ENCODE measurements at regions not wholly inside any gene's neighbourhood (a gene's known extent, or its start where the extent isn't known, plus 50 kb on each side); places are given as distances from the start of the nearest gene placed in this dataset.
"Not testable (repeated sequence)": the region's sequence is repeated elsewhere in the genome, so short reads cannot be mapped to it uniquely, and the experiment has no call there.

- DNase-seq: no peak
- Histone ChIP-seq H3K36me3 (ENCODE audit: control insufficient read depth in 1 of 2, insufficient read depth in 2 of 2, low read length in 1 of 2) (no peaks in the 10 kb centered on the region), H3K9me3 (ENCODE audit: control insufficient read depth, low read length) (peaks cover under 1% of the 10 kb centered on the region), H3K4me3 (ENCODE audit: low read length in 2 of 2) (no peak overlapping the region), H3K4me1 (ENCODE audit: control insufficient read depth in 1 of 2, insufficient read depth in 2 of 2, low read length in 2 of 2) (no peaks in the 10 kb centered on the region), H3K27me3 (ENCODE audit: control insufficient read depth in 1 of 2, insufficient read depth in 2 of 2, low read length in 1 of 2) (no peaks in the 10 kb centered on the region), H3K27ac (ENCODE audit: low read depth in 1 of 2, low read length in 2 of 2) (no peak overlapping the region)
- no peak for ATAC-seq (ENCODE audit: low FRiP score)
- 92 to 95% methylated on average over 2 of the region's 2 CpGs for WGBS, 2 donors
- intact Hi-C loops (cut with DNase I): no loop called here
Observed at GRCh38 chr2:20115374-20115773, 63.9 kb upstream of the LAPTM4A start.

DNA sequence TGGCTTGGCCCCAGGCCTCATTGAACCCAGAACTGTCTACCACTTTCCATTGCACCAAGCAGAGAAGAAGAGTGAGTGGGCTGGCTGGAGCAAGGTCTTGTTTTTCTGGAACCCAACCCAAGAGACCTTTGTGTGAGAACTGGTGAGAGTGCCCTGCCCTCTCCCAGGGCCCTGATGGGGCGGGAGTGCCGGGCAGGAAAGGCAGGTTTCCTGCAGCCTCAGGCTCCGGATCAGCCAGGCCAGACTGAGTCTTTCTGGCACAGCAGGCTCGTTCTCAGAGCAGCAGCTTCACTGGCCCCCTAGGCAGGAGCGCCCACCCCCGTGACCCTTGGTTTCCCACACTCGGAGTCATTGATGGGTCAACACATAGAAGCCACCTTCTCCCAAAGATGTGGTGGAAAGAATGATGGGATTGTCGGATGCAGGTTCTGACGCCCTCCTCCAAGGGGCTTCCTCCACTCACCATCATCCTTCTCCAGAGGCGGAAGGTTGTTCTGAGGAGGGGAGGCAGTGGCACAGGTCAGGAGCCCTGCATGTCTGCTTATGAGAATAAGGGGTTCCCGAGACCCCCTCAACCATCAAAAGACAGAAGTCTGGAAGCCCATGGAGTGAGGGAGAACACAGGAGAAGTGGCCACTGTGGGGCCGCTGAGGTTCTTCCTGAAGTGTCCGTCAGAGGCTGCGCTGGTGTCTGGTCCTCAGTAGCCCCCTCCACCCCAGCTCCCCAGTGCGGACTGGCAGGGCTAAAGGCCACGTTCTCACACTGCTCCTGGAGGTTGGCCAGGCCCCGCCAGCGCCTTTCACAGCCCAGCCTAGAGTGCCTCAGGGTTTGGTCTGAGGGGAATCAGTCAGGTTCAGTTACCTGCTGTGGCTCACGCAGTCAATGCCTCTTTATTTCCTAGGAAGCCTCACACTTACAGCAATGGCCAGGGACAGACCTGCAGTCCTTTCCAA lies 62.8 kb upstream of the LAPTM4A start:
- 84 to 90% methylated on average over 19 of the region's 19 CpGs for WGBS, 2 donors
- intact Hi-C loops (cut with DNase I): no loop called here

GRCh38 chr2:20113004-20113796 lies 61.8 kb upstream of the LAPTM4A start:
- H3K9me3 ChIP-seq (ENCODE audit: control insufficient read depth, low read length): peaks cover 2% of the 10 kb centered on the region
- intact Hi-C loops (cut with DNase I): no loop called here
- 89 to 94% methylated on average over 15 of the region's 15 CpGs for WGBS, 2 donors

More for the DNA sequence above, 62.8 kb upstream of the LAPTM4A start:
- DNase-seq (no peak), ATAC-seq (ENCODE audit: low FRiP score) (no peak)
- no peak overlapping the region for H3K27ac ChIP-seq (ENCODE audit: low read depth in 1 of 2, low read length in 2 of 2)
- no peaks in the 10 kb centered on the region for H3K27me3 ChIP-seq (ENCODE audit: control insufficient read depth in 1 of 2, insufficient read depth in 2 of 2, low read length in 1 of 2)
- peaks cover 2% of the 10 kb centered on the region for H3K9me3 ChIP-seq (ENCODE audit: control insufficient read depth, low read length)
- no peaks in the 10 kb centered on the region for H3K36me3 ChIP-seq (ENCODE audit: control insufficient read depth in 1 of 2, insufficient read depth in 2 of 2, low read length in 1 of 2)
- no peak overlapping the region for H3K4me3 ChIP-seq (ENCODE audit: low read length in 2 of 2)
- no peaks in the 10 kb centered on the region for H3K4me1 ChIP-seq (ENCODE audit: control insufficient read depth in 1 of 2, insufficient read depth in 2 of 2, low read length in 2 of 2)

DNA sequence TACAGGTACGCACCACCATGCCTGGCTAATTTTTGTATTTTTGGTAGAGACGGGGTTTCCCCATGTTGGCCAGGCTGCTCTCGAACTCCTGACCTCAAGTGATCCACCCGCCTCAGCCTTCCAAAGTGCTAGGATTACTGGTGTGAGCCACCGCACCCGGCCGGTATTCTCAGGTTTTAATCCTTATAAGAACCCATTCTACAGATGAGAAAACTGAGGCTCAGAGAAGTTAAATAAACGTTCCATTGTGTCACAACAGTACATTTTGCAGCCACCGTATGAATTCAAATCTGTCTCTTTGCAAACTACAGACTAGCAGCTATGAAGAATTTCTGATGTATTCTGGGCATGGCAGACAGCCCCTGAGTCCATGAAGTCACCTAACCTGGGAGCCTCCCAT lies 60.9 kb upstream of the LAPTM4A start:
- H3K27ac ChIP-seq (ENCODE audit: low read depth in 1 of 2, low read length in 2 of 2); H3K9me3 ChIP-seq (ENCODE audit: control insufficient read depth, low read length); intact Hi-C loops (cut with DNase I); DNase-seq; H3K27me3 ChIP-seq (ENCODE audit: control insufficient read depth in 1 of 2, insufficient read depth in 2 of 2, low read length in 1 of 2); H3K4me1 ChIP-seq (ENCODE audit: control insufficient read depth in 1 of 2, insufficient read depth in 2 of 2, low read length in 2 of 2); H3K4me3 ChIP-seq (ENCODE audit: low read length in 2 of 2); H3K36me3 ChIP-seq (ENCODE audit: control insufficient read depth in 1 of 2, insufficient read depth in 2 of 2, low read length in 1 of 2); ATAC-seq (ENCODE audit: low FRiP score): not testable (repeated sequence)
- WGBS, 2 donors: 93 to 95% methylated on average over 9 of the region's 9 CpGs

More at GRCh38 chr2:20113004-20113796, 61.8 kb upstream of the LAPTM4A start:
- Histone ChIP-seq H3K4me3 (ENCODE audit: low read length in 2 of 2) (no peak overlapping the region), H3K36me3 (ENCODE audit: control insufficient read depth in 1 of 2, insufficient read depth in 2 of 2, low read length in 1 of 2) (no peaks in the 10 kb centered on the region), H3K27me3 (ENCODE audit: control insufficient read depth in 1 of 2, insufficient read depth in 2 of 2, low read length in 1 of 2) (no peaks in the 10 kb centered on the region), H3K4me1 (ENCODE audit: control insufficient read depth in 1 of 2, insufficient read depth in 2 of 2, low read length in 2 of 2) (no peaks in the 10 kb centered on the region), H3K27ac (ENCODE audit: low read depth in 1 of 2, low read length in 2 of 2) (no peak overlapping the region)
- ATAC-seq (ENCODE audit: low FRiP score): no peak
- DNase-seq: no peak

GRCh38 chr2:20111311-20112131 lies 60.1 kb upstream of the LAPTM4A start:
- ATAC-seq (ENCODE audit: low FRiP score) (no peak), DNase-seq (no peak)
- Histone ChIP-seq H3K27ac (ENCODE audit: low read depth in 1 of 2, low read length in 2 of 2) (no peak overlapping the region), H3K9me3 (ENCODE audit: control insufficient read depth, low read length) (peaks cover 2% of the 10 kb centered on the region), H3K4me1 (ENCODE audit: control insufficient read depth in 1 of 2, insufficient read depth in 2 of 2, low read length in 2 of 2) (no peaks in the 10 kb centered on the region), H3K36me3 (ENCODE audit: control insufficient read depth in 1 of 2, insufficient read depth in 2 of 2, low read length in 1 of 2) (no peaks in the 10 kb centered on the region), H3K4me3 (ENCODE audit: low read length in 2 of 2) (no peak overlapping the region), H3K27me3 (ENCODE audit: control insufficient read depth in 1 of 2, insufficient read depth in 2 of 2, low read length in 1 of 2) (no peaks in the 10 kb centered on the region)
- WGBS, 2 donors: 81 to 84% methylated on average over 10 of the region's 10 CpGs
- intact Hi-C loops (cut with DNase I): no loop called here

DNA sequence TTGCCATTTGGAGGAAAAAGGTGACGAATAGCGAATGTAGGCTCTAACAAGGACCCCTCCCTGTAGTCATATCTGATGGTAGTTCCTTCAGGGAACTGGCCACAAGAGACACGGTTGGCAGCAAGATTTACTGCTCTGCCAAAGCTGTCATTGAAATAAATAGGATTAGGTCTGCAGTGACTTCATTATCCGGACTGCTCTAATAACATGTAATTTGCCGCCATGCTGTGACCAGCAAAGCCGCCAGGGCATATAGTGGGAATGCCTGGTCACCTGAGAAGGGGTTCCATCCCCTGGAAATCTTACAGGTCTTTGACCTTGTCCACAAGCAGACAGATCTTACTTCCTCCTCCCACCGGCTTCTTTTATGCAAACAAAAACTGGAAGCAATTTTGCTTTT lies 59.4 kb upstream of the LAPTM4A start:
- Histone ChIP-seq H3K27me3 (ENCODE audit: control insufficient read depth in 1 of 2, insufficient read depth in 2 of 2, low read length in 1 of 2) (no peaks in the 10 kb centered on the region), H3K9me3 (ENCODE audit: control insufficient read depth, low read length) (peaks cover 2% of the 10 kb centered on the region), H3K36me3 (ENCODE audit: control insufficient read depth in 1 of 2, insufficient read depth in 2 of 2, low read length in 1 of 2) (no peaks in the 10 kb centered on the region), H3K27ac (ENCODE audit: low read depth in 1 of 2, low read length in 2 of 2) (no peak overlapping the region), H3K4me1 (ENCODE audit: control insufficient read depth in 1 of 2, insufficient read depth in 2 of 2, low read length in 2 of 2) (no peaks in the 10 kb centered on the region), H3K4me3 (ENCODE audit: low read length in 2 of 2) (no peak overlapping the region)
- ATAC-seq (ENCODE audit: low FRiP score) (no peak), DNase-seq (no peak)
- WGBS, 2 donors: 68 to 75% methylated on average over 7 of the region's 7 CpGs
- intact Hi-C loops (cut with DNase I): no loop called here

GRCh38 chr2:20110383-20110782 lies 59.0 kb upstream of the LAPTM4A start:
- no peaks in the 10 kb centered on the region for H3K36me3 ChIP-seq (ENCODE audit: control insufficient read depth in 1 of 2, insufficient read depth in 2 of 2, low read length in 1 of 2)
- no peak overlapping the region for H3K4me3 ChIP-seq (ENCODE audit: low read length in 2 of 2)
- ATAC-seq (ENCODE audit: low FRiP score) (no peak), DNase-seq (no peak)
- 92 to 93% methylated on average over 3 of the region's 3 CpGs for WGBS, 2 donors
- no peaks in the 10 kb centered on the region for H3K4me1 ChIP-seq (ENCODE audit: control insufficient read depth in 1 of 2, insufficient read depth in 2 of 2, low read length in 2 of 2)
- intact Hi-C loops (cut with DNase I): no loop called here
- H3K9me3 ChIP-seq (ENCODE audit: control insufficient read depth, low read length): peaks cover 2% of the 10 kb centered on the region
- H3K27ac ChIP-seq (ENCODE audit: low read depth in 1 of 2, low read length in 2 of 2): no peak overlapping the region
- no peaks in the 10 kb centered on the region for H3K27me3 ChIP-seq (ENCODE audit: control insufficient read depth in 1 of 2, insufficient read depth in 2 of 2, low read length in 1 of 2)

DNA sequence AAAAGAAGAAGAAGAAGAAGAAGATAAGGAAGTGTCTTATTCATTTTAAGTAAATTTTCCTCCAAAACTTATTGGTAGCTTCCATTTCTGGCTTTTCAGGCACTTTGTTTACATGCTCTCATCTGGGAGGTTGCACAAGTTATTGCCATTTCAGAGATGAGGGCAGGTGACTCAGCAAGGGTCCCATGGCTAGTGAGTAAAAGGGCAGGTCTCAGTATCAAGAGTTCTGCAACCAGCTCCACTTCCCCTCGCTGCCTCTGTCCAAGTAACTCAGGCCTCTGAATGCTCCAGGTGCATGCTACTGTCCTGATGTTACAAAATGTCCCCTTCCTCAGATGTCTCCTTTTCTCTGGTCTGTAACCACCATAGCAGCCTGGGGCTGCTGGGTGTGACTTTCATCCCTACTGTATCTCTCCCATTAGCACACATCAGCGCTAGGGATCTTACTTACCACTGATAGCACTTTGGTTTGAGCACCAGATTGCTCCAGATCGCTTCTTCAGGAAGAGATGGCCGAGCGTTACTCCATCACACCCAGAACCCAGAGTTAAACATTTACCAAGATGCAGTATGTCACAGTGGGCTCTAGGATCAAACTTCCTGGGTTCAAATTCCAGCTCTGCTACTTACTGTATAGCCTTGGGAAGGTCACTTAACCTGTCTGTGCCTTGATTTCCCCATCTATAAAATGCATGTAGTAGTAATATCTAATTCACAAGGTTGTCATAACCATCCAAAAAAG lies 57.4 kb upstream of the LAPTM4A start:
- no peak for DNase-seq
- ATAC-seq (ENCODE audit: low FRiP score): no peak
- H3K27me3 ChIP-seq (ENCODE audit: control insufficient read depth in 1 of 2, insufficient read depth in 2 of 2, low read length in 1 of 2): no peaks in the 10 kb centered on the region
- H3K36me3 ChIP-seq (ENCODE audit: control insufficient read depth in 1 of 2, insufficient read depth in 2 of 2, low read length in 1 of 2): no peaks in the 10 kb centered on the region
- H3K9me3 ChIP-seq (ENCODE audit: control insufficient read depth, low read length): peaks cover 2% of the 10 kb centered on the region
- intact Hi-C loops (cut with DNase I): no loop called here
- WGBS, 2 donors: 90 to 95% methylated on average over 5 of the region's 5 CpGs
- H3K27ac ChIP-seq (ENCODE audit: low read depth in 1 of 2, low read length in 2 of 2): no peak overlapping the region
- H3K4me3 ChIP-seq (ENCODE audit: low read length in 2 of 2): no peak overlapping the region
- H3K4me1 ChIP-seq (ENCODE audit: control insufficient read depth in 1 of 2, insufficient read depth in 2 of 2, low read length in 2 of 2): no peaks in the 10 kb centered on the region

Measured in aorta (tissue), 5 donors.